ENCODE measurements at regions not wholly inside any gene's neighbourhood (a gene's known extent, or its start where the extent isn't known, plus 50 kb on each side); places are given as distances from the start of the nearest gene placed in this dataset.

DNA sequence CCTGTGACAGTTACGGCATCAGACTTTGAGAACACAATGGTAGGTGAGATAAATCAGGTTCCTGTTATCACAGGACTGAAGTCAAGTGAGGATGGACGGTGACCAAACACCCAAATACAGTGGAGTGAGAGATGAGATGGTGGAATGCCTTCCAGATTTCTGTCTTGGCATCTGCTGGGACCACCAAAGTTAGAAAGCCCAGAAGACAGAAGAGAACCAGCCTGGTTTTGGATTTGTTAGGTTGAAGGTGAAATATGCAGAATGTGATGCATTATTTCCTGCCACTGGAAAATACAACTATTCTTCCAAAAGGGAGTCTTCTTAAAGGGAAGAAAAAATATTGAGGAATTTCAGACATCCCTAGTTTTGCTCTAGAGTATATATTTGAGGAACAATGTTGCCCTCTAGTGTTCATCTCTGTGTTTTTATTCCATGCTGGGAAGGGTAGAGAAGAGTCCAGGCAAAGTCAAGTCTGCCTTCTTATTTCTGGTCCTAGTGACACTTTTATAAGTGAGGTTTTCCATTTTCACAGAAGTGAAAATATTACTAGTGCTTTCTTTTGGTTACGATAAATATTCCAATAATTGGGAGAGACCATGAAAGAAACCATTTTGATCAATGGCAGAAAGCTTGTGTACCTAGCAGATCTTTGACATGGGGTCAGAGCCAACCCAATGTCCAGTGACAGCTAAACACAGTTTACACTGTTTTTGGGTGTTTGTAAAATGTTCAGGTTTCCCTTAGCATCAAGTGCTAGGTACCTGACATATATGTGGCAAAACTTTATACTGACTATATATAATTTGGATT is 142.3 kb upstream of the ANKH start:
- Histone ChIP-seq H3K27ac (no peak overlapping the region), H3K4me1 (replicated peaks in 1 of 2) (peaks cover 7 to 8% of the 10 kb centered on the region in 2 donors), H3K36me3 (replicated peaks in 1 of 2) (no peaks in the 10 kb centered on the region), H3K27me3 (no peaks in the 10 kb centered on the region), H3K4me3 (no peak overlapping the region), H3K9me3 (replicated peaks in 1 of 3) (no peaks in the 10 kb centered on the region)
- intact Hi-C loops (cut with DNase I) = loop anchor here in 1 of 2 donors (5.0 kb wide), 1 partner anchor 287 kb away; no protein-coding TSS in a partner anchor
- 39 to 49% (median 45%) methylated on average over 3 of the region's 3 CpGs for WGBS, 4 donors
- DNase-seq = peak in 1 of 7 donors; percentile 17
- TF ChIP-seq, protein P1, sequence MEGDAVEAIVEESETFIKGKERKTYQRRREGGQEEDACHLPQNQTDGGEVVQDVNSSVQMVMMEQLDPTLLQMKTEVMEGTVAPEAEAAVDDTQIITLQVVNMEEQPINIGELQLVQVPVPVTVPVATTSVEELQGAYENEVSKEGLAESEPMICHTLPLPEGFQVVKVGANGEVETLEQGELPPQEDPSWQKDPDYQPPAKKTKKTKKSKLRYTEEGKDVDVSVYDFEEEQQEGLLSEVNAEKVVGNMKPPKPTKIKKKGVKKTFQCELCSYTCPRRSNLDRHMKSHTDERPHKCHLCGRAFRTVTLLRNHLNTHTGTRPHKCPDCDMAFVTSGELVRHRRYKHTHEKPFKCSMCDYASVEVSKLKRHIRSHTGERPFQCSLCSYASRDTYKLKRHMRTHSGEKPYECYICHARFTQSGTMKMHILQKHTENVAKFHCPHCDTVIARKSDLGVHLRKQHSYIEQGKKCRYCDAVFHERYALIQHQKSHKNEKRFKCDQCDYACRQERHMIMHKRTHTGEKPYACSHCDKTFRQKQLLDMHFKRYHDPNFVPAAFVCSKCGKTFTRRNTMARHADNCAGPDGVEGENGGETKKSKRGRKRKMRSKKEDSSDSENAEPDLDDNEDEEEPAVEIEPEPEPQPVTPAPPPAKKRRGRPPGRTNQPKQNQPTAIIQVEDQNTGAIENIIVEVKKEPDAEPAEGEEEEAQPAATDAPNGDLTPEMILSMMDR (IDR thresholded peaks at IDR 0.05) = peak; percentile 48 to 78 (median 68)
- TF ChIP-seq POLR2A (IDR thresholded peaks at IDR 0.05) = no peak

DNA sequence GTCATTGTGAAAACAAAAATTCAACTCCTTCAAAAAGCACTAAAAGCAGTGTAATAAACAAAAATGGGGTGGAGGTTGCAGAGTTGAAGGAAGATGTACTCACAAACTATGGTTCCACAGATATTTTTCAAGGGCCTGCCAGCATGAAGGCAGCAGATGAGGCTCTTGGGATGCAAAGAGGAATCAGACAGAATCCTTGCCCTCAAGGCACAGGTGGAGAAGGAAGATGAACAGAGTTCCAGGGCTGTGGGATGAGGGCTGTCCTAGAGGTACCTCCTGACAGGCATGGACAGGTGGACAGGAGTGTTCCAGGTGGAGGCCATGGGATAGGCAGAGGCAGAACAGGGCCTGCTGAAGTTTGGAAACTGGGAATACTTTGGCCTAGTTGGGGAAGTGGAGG is 140.5 kb upstream of the ANKH start:
- TF ChIP-seq, protein P1 (IDR thresholded peaks at IDR 0.05) = no peak
- TF ChIP-seq POLR2A (IDR thresholded peaks at IDR 0.05) = no peak
- H3K4me3 ChIP-seq = no peak overlapping the region
- intact Hi-C loops (cut with DNase I) = loop anchor here in 1 of 2 donors (5.0 kb wide), 1 partner anchor 285 kb away; no protein-coding TSS in a partner anchor
- H3K4me1 ChIP-seq (replicated peaks in 1 of 2) = peaks cover 11% of the 10 kb centered on the region in 2 donors
- H3K36me3 ChIP-seq (replicated peaks in 1 of 2) = no peaks in the 10 kb centered on the region
- no peaks in the 10 kb centered on the region for H3K9me3 ChIP-seq (replicated peaks in 1 of 3)
- H3K27me3 ChIP-seq = no peaks in the 10 kb centered on the region
- no peak overlapping the region for H3K27ac ChIP-seq
- no peak for DNase-seq

DNA sequence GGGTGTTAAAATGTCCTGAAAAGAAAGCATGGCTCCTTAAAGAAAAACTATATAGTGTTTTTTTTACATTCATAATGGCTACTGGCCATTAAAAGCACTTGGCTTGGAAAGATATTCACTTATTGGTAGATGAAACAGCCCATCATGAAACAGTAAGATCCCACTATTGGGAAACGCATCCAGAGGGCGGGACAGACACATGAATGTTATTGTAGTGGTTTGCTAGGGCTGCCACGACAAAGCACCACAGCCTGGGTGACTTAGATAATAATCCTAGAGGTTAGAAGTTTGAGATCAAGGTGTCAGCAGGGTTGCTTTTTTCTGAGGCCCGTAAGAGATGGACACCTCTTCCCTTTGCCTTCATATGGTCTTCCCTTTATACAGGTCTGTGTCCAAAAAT is 139.4 kb upstream of the ANKH start:
- intact Hi-C loops (cut with DNase I) = loop anchor here in 1 of 2 donors (5.0 kb wide), 1 partner anchor 284 kb away; no protein-coding TSS in a partner anchor
- no peak for TF ChIP-seq POLR2A (IDR thresholded peaks at IDR 0.05)
- TF ChIP-seq, protein P1 (IDR thresholded peaks at IDR 0.05) = no peak
- Histone ChIP-seq H3K9me3 (replicated peaks in 1 of 3) (no peaks in the 10 kb centered on the region), H3K27me3 (no peaks in the 10 kb centered on the region), H3K4me3 (no peak overlapping the region), H3K4me1 (replicated peaks in 1 of 2) (peaks cover 11% of the 10 kb centered on the region in 2 donors), H3K36me3 (replicated peaks in 1 of 2) (no peaks in the 10 kb centered on the region), H3K27ac (no peak overlapping the region)
- DNase-seq = no peak
- WGBS, 4 donors = 81 to 98% (median 90%) methylated on average over 4 of the region's 4 CpGs

DNA sequence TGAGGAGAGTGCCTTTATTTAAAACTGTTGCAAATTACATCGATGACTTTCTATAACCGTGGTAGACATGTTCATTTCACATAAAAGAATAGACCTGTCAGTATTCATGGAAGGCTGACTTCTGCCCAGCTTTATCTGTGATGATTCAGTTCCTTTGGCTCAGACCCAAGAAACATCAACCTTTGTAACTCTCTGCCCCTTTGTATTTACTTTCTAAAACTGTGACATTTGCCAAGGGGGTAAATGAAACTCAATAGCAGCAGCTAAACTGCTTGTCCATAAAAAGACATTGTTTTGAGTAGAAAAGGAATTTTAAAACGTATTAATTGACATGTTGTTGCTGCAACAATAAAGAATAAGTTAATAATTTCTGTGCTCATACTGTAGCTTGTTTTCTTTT is 137.8 kb upstream of the ANKH start:
- Histone ChIP-seq H3K4me1 (replicated peaks in 1 of 2) (peaks cover 11% of the 10 kb centered on the region in 2 donors), H3K27ac (peak overlapping the region in 2 of 5 donors; percentile 2 to 48), H3K9me3 (replicated peaks in 1 of 3) (no peaks in the 10 kb centered on the region), H3K27me3 (no peaks in the 10 kb centered on the region), H3K4me3 (no peak overlapping the region), H3K36me3 (replicated peaks in 1 of 2) (no peaks in the 10 kb centered on the region)
- peak in 4 of 7 donors; percentile 33 to 51 (median 41) for DNase-seq
- intact Hi-C loops (cut with DNase I) = loop anchor here in 1 of 2 donors (10.0 kb wide), 1 partner anchor 135 kb away; the partner anchor contains the start of gene ANKH
- 18 to 23% (median 20%) methylated on average over 3 of the region's 3 CpGs for WGBS, 4 donors
- no peak for TF ChIP-seq POLR2A (IDR thresholded peaks at IDR 0.05)
- TF ChIP-seq, protein P1 (IDR thresholded peaks at IDR 0.05) = no peak
